HL-60/S4 treated with retinoic acid at 250 ng/mL for 4 days and 3 days (cell line): ENCODE measurements at regions not wholly inside any gene's neighbourhood (a gene's known extent, or its start where the extent isn't known, plus 50 kb on each side); places are given as distances from the start of the nearest gene placed in this dataset.

Source experiments
- in situ Hi-C: fragments of 300-500 bp; cut with MboI; formaldehyde crosslinking; loops from 2 replicates; pipeline ENCODE4 v1.7.0; 2022; ENCODE audit warnings: low sequenced_read_pairs

DNA sequence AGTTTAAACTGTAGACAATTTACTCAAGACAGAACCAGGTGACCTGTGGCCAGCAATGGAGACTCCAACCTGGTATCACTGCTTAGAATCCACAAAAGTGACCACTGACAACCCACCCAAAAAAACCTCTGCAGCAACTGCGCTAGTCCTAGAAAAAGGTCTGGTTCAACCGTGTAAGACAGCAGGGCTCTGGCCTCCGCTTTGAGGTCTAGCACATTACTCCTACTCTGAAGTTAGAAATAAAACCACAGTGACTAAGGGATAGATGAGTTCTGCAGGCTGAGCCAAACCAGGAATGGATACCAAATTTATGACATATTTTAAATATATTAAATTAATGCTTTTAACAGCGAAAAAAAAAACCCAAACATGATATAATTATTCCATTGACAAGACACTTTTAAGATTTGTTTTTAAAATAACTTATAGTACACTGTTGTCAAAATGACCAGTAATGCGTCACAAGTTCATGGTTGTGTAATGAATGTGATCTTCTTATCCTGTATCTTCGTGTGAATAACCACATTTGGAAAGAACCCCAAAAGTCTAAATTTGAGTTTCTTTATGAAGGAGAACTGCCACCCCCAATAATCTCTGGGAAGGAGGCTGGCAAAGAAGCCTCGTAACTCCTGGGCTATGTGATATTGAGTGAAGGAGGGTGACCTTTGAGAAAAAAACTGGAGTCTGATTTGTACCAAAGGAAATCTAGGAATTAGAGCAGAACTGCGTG lies 101.9 kb upstream of the SLC44A1 start:
- in situ Hi-C loops: loop anchor here (25.0 kb wide), 1 partner anchor 155 kb away; no protein-coding TSS in a partner anchor

DNA sequence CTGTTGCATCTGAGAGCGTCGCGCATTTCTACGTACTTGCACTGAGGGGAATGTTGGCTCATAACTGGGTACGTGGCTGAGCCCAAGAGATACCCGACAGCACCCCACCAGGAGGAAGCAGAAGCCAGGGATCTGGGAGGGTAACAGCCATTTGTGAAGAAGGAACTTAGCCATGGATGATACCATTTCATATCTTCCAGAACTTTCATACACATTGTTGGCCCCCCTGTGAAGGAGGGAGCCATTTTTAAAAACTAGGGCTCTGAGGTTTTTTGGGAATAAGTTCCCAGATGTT lies 101.4 kb upstream of the SLC44A1 start:
- in situ Hi-C loops: loop anchor here (25.0 kb wide), 1 partner anchor 156 kb away; no protein-coding TSS in a partner anchor

DNA sequence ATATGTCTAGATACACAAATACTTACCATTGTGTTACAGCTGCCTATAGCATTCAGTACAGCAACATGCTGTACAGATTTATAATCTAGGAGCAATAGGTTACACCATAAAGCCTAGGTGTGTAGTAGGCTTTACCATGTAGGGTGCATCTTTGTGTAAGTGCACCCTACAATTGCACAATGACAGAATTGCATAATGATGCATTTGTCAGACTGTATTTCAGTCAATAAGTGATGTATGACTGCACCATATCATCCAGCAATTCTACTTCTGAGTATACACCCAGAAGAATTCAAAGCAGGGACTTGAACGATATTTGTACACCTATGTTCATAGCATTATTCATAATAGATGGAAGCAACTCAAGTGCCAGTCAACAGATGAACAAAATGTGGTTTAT lies 100.4 kb upstream of the SLC44A1 start:
- in situ Hi-C loops: loop anchor here (25.0 kb wide), 1 partner anchor 157 kb away; no protein-coding TSS in a partner anchor

DNA sequence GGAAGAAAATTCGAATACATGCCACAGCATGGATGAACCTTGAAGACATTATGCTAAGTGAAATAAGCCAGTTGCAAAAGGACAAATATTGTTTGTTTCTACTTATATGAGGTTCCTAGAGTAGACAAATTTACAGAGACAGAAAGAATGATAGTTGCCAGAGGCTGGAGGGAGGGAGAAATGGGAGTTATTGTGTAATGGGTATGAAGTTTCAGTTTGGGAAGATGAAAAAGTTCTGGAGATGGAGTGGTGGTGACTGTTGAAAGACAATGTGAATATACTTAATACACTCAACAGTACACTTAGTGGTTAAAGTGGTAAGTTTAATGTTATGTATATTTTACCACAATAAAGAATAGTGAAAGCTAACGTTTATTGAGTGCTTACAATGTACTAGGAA lies 99.6 kb upstream of the SLC44A1 start:
- in situ Hi-C loops: loop anchor here (25.0 kb wide), 1 partner anchor 158 kb away; no protein-coding TSS in a partner anchor

DNA sequence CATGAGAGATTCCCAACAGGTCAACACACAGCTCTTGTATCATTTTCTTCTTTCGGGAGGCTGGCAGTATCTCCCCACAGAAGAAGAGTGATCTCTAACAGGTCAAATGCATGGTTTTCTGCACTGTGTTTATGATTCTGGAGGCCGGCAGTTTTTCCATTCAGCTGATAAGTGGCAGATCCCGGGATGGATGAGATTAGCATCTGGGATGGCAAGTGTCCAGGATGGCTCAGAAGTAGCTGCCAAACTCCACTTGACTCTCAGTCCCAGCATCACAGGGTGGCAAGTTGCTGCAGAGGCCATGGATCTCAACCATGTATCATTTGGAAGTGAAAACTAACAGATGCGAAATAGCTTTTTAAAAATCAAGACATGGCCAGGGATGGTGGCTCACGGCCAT lies 97.8 kb upstream of the SLC44A1 start:
- in situ Hi-C loops: loop anchor here (25.0 kb wide), 1 partner anchor 159 kb away; no protein-coding TSS in a partner anchor

DNA sequence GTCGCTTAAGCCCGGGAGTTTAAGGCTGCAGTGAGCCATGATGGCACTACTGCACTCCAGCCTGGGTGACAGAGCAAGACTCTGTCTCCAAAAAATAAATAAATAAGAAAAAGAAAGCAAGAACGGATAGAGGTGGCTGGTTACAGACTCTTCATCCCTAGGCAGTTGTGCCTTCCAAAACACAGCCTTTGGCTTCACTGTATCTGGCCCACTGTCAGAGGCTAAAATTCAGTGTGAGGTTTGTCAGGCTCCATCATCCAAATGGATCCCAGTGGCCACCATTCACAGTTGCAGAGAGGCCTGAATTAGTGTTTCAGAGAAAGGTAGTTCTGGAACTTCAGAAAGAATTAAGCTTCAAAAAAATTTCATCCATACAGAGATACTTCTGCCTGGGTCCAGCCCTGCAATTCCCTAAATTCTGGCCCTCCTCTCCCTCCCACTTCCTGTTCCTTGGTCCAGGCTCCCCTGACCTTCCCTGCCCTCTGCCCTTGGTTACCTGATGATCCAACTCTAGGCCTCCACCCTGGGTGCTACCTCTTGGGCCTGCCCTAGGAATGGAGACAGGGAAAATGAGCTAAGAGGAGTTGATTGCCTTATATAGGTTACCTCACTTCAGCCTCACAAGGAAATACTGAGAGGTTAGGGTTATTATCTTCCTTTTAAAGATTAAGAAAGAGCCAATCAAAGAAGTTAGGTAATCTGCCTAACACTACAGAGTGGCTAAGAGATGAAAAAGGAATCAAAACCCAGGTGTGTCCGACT lies 97.2 kb upstream of the SLC44A1 start:
- in situ Hi-C loops: loop anchor here (25.0 kb wide), 1 partner anchor 160 kb away; no protein-coding TSS in a partner anchor

DNA sequence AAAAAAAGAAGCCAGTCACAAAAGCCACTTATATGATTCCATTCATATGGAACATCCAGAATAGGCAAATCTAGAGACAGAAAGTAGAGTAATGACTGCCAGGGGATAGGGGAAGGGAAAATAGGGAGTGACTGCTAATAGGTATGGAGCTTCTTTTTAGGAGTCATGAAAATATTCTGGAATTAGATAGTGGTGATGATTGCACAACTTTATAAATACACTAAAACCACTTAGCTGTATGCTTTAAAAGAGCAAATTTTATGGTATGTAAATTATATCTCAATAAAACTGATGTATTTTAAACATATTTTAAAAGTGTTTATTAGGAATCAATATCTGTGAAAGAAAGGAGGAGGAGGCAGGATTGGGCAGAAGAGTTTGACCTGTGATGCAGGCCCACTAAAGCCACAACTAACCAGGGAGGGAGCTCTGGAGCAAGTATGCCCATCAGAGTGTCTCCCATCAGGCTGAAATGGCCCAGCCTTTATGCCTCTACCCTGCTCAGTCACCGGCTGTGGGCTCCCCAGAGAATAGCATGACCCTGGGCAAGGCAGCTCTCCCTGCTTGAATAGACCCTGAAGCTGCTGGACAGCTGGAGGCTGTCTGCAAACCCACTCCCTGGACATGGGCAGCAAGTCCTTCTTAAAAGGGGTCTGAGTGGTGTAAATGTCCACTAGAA lies 96.0 kb upstream of the SLC44A1 start:
- in situ Hi-C loops: loop anchor here (25.0 kb wide), 1 partner anchor 161 kb away; no protein-coding TSS in a partner anchor

DNA sequence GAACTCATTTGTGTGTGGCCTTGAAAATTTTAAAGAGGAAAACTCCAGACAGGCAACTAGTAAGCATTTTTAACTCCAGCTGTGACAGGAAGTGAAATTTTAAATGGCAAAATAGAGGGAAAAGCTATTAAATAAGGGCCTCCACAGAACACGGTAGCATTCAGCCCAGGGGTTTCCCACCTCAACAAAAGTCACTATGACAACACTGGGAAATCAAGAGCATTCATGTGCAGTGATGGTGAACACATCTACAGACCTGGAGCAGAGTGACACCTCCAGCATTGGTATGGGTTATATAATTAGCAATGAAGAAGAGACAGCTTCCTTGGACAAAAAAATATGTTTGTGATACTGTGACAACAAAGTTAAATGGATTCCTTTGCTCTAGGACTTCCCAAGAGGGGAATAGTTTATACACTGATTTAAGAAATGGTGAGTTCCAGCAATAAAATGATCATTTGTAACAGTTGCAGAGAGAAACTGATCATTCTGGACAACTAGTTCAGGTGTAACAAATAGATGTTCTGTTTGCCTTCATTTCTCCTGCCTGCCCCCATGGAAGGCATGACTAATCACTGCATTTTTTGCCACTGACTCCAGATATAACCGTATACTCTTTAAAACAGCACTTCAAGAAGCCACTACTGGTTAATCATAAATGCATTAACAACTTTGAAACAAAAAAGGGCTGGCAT lies 93.3 kb upstream of the SLC44A1 start:
- in situ Hi-C loops: loop anchor here (10.0 kb wide), 1 partner anchor 226 kb away; the partner anchor contains the start of gene ABCA1

DNA sequence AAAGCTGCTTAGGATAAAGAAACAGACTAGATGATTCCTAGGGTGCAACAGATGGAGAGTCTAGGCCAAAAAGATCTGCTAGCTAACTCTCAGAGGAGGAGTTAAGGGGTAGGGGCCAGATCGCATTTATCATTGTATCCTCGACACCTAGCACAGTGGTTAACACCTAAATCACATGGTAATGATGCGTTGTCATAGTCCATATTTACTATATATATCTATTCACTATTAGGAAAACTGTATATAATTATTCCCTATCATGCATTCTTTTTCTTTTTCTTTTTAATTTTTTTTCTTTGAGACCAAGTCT lies 92.8 kb upstream of the SLC44A1 start:
- in situ Hi-C loops: loop anchor here (10.0 kb wide), 1 partner anchor 227 kb away; the partner anchor contains the start of gene ABCA1

DNA sequence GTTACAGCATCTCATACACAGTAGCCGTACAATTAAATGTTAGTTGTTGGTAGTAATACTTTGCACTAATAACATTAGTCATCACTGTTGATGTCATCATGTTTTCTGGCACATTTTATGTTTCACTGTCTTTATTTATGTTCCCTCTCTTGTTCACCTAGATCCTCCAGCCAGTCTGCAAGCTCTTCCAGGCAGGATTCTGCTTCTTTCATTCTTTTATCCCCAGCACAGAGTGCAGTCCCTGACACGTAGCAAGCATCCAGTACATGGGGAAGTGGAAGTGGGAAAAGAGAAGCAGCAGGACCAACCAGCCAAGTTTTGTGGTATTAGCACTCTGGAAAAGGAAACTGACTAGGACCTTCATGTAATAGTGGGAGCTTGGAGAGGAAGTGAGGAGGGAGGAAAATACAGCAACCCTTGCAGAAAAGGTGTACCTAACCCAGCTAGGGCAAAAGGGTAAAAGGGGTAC lies 89.7 kb upstream of the SLC44A1 start:
- in situ Hi-C loops: loop anchor here (10.0 kb wide), 1 partner anchor 230 kb away; the partner anchor contains the start of gene ABCA1

DNA sequence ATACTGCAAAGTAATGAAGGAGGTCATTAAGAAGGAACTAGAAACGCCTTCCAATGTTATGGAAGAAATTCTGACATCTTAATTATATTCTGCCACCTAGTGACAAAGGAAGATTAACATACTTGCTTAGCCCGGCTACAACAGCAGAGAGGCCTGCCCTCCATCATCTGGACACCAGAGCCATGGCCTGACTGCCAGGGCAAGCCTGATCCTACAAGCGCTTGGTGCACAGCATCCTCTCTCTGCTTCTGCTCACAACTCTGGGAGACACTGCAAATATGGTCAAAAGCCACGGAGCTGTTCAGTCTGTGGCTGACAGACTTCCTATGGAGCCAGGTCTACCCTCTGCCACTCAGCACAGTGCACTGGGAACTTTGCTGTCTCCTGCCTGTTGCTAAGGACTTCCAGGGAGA lies 87.3 kb upstream of the SLC44A1 start:
- in situ Hi-C loops: loop anchor here (10.0 kb wide), 1 partner anchor 232 kb away; the partner anchor contains the start of gene ABCA1

DNA sequence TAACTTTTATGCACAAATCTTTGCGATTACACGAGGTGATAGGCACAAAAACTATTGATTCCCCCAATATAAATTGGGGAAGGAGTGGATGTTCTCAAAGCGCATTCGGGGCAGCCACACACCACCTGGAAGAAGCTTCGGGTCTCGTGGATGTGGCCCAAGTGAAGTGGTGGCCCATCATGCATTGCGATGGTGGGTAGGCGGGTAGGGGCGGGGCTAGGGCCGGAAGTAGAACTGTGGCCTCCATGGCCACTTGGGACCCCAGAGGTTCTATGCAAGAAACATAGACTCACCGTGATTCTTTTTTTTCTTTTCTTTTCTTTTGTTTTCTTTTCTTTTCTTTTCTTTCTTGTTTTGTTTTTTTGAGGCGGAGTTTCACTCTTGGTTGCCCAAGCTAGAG lies 86.4 kb upstream of the SLC44A1 start:
- in situ Hi-C loops: loop anchor here (10.0 kb wide), 1 partner anchor 233 kb away; the partner anchor contains the start of gene ABCA1

DNA sequence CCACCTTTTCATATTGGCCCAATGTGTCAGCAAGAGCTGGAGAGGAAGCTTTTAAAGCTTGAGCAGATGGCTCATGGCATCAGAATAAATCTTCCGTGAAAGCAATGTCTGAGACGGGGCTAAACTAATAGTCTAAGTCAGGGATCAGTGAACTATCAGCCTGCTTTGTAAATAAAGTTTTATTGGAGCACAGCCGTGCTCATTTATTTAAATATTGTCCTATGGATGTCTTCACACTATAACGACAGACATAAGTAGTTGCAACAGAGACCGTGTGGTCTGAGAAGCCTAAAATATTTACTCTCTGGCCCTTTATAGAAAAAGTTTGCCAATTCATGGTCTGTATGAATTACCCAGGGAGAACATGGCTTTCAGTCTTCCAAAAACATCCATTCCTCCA lies 85.6 kb upstream of the SLC44A1 start:
- in situ Hi-C loops: loop anchor here (10.0 kb wide), 1 partner anchor 234 kb away; the partner anchor contains the start of gene ABCA1

DNA sequence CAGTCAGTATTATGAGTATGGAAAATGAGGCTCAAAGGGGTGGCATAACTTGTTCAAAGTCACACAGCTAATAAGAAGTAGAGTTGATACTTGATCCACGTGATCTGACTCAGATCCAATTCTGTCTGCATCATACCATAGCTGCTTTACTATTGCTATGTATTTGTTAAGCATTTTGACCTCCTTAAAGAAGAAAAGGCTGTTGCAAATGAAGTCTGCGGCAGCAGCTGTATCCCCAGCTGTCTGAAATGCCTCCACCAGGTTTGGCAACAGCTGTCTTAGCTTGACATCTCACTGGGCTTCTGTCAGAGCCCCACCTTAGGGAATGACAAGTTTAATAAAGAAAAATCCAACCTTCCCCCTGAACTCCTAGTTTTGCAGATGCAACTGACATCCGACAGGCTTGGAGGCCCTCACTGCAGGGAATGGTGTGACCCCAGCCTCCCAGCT lies 75.6 kb upstream of the SLC44A1 start:
- in situ Hi-C loops: loop anchor here (10.0 kb wide), 1 partner anchor 246 kb away; no protein-coding TSS in a partner anchor

DNA sequence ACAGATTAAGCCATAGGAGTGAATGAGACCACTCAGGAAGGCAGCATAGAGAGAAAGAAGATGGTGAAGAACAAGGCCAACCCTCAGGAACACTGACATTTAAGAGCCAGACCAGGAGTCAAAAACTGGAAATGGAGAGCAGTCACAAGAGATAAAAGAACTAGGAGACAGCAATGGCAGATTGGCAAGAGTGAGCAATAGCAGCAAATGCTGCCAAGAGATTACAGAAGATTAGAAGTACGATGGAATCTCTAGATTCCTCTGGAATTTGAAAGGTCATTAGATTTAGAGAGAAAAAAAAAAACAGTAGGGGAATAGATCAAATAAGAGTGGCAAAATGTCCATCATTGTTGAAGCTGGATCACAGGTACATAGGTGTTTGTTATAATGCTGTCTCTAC lies 73.4 kb upstream of the SLC44A1 start:
- in situ Hi-C loops: no loop called here

DNA sequence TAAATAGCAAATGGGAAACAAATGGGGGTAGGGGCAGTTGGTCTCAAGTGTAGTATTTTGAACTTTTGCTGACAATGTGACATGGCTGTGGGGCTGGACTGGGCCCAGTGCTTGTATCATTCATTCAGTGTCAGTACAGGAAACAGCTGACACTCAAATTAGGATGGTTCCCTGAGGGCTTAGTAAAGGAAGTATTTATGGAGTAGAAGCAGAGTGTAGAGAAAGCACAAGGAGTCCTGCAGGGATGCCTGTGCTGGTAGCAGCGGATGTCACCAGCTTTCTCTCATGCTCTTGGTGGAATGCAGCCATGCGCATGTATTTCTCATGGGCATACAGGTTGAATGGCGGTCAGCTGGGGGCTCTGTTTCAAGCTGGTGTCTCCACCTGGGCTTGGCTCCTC lies 72.9 kb upstream of the SLC44A1 start:
- in situ Hi-C loops: no loop called here

DNA sequence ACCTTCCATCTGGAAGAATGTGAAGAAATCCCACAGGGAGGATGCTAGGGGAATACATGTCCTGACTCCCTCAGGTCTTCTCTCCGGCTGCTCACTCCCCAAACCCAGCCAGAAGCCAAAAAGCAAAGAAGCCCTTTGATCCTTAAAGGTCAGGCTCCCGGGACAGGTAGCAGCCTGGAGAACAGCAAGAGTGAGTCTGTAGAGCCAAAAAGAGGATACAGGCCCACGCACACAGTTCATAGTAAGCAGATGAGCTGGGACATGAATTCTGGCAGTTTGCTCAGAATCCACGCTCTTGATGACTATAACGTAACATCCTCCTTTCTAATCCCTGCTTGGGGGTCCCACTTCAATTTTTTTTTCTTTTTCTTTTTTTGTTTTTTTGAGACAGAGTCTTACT lies 72.0 kb upstream of the SLC44A1 start:
- in situ Hi-C loops: no loop called here

DNA sequence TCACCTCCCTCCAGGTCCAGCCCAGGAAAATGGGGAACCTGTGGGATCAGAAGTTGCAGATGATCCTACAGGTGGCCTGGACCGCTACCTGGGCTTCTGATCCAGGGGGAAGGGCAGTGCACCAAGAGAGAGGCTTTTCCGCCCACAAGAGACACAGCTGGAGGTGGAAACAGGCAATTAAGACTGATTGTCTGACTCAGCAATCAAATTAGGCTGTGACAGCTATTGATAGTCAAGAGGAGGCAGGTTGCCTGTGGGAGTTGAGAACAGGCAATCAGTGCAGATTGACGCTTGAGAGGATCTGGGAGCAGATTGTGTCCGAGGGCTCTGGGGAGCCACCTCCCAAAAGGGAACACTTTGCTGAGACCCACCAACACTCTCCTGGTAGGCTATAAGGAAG lies 71.1 kb upstream of the SLC44A1 start:
- in situ Hi-C loops: no loop called here

DNA sequence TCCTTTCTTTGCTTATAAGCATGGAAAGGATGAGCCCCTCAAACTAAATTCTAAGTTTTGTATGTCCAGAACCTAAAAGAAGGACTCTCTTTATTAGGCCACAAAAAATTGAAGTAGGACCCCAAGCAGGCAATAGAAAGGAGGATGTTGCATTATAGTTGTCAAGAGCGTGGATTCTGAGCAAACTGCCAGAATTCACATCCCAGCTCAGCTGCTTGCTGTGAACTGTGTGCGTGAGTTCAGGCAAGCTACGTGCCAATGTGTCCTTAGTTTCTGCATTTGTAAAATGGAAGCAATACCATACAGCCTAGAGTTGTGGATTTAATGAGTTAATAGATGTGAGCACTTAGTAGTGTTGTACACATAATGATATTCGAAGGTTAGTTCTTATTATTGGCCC lies 70.6 kb upstream of the SLC44A1 start:
- in situ Hi-C loops: no loop called here

DNA sequence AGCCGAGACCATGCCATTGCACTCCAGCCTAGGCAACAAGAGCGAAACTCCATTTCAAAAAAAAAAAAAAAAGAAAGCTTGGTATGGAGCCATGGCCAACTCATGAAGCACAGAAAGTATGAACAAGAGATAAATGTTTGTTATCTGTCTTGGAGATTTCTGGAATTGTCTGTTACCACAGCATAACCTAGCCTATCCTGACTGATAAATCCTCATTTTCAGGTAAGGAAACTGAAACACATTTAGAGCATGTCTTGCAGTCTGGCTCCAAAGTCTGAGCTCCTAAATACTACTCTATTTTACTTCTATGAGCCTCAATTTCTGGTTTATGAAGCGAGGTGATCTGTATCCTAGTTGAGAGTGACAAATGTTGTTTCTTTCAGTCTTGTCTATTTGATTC lies 68.3 kb upstream of the SLC44A1 start:
- in situ Hi-C loops: no loop called here
